ENCODE measurements at regions not wholly inside any gene's neighbourhood (a gene's known extent, or its start where the extent isn't known, plus 50 kb on each side); places are given as distances from the start of the nearest gene placed in this dataset.
"Not testable (repeated sequence)": the region's sequence is repeated elsewhere in the genome, so short reads cannot be mapped to it uniquely, and the experiment has no call there.

DNA sequence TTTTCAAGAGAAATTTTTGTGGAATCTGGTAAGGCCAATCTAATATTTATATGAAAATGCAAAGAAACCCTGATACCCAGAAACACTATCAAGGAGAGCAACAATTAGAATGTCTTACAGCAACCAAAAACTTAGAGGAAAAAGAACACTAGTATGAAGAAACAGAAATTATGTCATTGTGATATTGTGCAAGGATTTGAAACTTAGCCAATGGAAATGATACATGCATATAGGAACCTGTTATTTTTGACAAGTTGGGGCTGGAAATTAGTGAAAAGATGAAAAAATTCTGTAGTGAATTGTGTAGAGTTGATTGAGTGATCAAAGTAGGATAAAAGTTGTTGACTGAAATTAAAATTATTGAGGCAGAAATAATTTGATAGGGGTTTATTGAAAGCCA lies 792.6 kb upstream of the SLITRK6 start:
- Histone ChIP-seq H3K4me3 (ENCODE audit: low read depth, low read length) (no peak overlapping the region), H3K27ac (ENCODE audit: low read depth, low read length) (no peak overlapping the region), H3K27me3 (ENCODE audit: control insufficient read depth, insufficient read depth, low read length) (no peaks in the 10 kb centered on the region), H3K9me3 (ENCODE audit: control insufficient read depth, insufficient read depth, low read length) (no peaks in the 10 kb centered on the region)
- TF ChIP-seq, protein P1, sequence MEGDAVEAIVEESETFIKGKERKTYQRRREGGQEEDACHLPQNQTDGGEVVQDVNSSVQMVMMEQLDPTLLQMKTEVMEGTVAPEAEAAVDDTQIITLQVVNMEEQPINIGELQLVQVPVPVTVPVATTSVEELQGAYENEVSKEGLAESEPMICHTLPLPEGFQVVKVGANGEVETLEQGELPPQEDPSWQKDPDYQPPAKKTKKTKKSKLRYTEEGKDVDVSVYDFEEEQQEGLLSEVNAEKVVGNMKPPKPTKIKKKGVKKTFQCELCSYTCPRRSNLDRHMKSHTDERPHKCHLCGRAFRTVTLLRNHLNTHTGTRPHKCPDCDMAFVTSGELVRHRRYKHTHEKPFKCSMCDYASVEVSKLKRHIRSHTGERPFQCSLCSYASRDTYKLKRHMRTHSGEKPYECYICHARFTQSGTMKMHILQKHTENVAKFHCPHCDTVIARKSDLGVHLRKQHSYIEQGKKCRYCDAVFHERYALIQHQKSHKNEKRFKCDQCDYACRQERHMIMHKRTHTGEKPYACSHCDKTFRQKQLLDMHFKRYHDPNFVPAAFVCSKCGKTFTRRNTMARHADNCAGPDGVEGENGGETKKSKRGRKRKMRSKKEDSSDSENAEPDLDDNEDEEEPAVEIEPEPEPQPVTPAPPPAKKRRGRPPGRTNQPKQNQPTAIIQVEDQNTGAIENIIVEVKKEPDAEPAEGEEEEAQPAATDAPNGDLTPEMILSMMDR (IDR thresholded peaks at IDR 0.05; ENCODE audit: low read depth, low read length), result no peak
- ChIA-PET POLR2A (no interaction called here), CTCF (no interaction called here)
- no peak for DNase-seq (ENCODE audit: low read depth, low spot score)

DNA sequence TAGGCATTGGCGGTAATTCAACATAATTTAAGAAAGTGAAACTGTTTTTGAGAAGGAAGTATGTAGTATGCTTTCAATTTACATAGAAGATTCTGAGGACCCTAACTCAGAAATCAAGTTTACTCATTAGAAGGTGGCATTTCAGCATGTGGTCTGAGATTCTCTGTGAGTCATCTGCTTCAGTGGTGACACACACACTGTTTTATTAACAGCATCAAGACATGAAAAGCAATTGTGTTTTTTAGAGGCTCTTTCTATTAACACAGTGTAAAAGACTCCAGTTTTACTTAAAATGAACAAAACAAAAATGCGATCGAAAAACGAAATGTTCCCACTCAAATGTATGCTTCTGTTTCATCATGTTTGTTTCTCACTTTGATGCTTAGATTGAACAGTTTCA lies 802.1 kb upstream of the SLITRK6 start:
- ChIA-PET POLR2A (no interaction called here), CTCF (no interaction called here)
- no peak for DNase-seq (ENCODE audit: low read depth, low spot score)
- H3K27me3 ChIP-seq (ENCODE audit: control insufficient read depth, insufficient read depth, low read length), result no peaks in the 10 kb centered on the region
- no peak overlapping the region for H3K27ac ChIP-seq (ENCODE audit: low read depth, low read length)
- H3K9me3 ChIP-seq (ENCODE audit: control insufficient read depth, insufficient read depth, low read length), result no peaks in the 10 kb centered on the region
- TF ChIP-seq, protein P1 (IDR thresholded peaks at IDR 0.05; ENCODE audit: low read depth, low read length), result no peak
- H3K4me3 ChIP-seq (ENCODE audit: low read depth, low read length), result no peak overlapping the region

DNA sequence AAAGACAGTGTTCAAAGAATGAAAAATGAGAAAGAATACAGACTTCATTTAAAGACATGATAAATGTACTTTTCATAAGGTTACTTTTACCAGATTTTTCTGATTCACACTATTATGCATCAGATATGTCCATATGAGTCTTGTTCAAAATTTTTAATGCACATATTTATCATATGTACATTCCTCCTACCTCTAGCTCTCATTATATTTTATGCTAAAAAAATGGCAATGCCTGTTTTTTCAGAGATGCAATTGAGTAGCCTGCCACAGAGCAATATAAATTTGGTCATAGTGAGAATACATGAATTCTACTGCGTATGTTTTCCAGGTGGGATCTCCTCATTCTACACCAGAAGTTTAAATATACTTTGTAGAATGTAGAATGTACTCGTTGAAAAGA lies 807.0 kb upstream of the SLITRK6 start:
- ChIA-PET POLR2A (no interaction called here), CTCF (interaction anchor here (1.1 kb wide), 1 partner anchor 668 kb away, joined by 3 read pairs; no protein-coding TSS in a partner anchor)
- DNase-seq (ENCODE audit: low read depth, low spot score), result no peak

DNA sequence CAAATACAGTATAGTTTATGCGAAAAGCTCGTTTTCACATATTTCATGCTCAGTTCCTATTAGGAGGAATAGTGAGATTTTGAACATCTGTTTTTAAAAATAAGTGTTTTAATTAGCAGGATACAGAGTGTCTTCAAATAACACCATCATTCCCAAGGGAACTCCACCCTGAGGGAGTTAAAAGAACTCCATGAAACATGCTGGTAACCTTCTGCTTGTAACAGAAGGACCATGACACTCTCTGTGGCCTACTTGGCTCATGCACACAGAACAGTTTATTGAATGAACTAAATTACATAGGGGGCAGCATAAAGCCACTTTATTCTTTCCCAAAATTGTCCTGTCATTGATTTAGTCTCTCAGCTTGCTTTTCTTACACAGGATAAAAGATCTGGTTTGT lies 809.5 kb upstream of the SLITRK6 start:
- TF ChIP-seq, protein P1 (IDR thresholded peaks at IDR 0.05; ENCODE audit: low read depth, low read length), result no peak
- Histone ChIP-seq H3K9me3 (ENCODE audit: control insufficient read depth, insufficient read depth, low read length) (no peaks in the 10 kb centered on the region), H3K4me3 (ENCODE audit: low read depth, low read length) (no peak overlapping the region), H3K27me3 (ENCODE audit: control insufficient read depth, insufficient read depth, low read length) (no peaks in the 10 kb centered on the region), H3K27ac (ENCODE audit: low read depth, low read length) (no peak overlapping the region)
- DNase-seq (ENCODE audit: low read depth, low spot score), result no peak
- ChIA-PET CTCF (no interaction called here), POLR2A (no interaction called here)

More for the DNA sequence above, 807.0 kb upstream of the SLITRK6 start:
- Histone ChIP-seq H3K27me3 (ENCODE audit: control insufficient read depth, insufficient read depth, low read length) (no peaks in the 10 kb centered on the region), H3K27ac (ENCODE audit: low read depth, low read length) (no peak overlapping the region), H3K4me3 (ENCODE audit: low read depth, low read length) (no peak overlapping the region), H3K9me3 (ENCODE audit: control insufficient read depth, insufficient read depth, low read length) (no peaks in the 10 kb centered on the region)
- TF ChIP-seq, protein P1 (IDR thresholded peaks at IDR 0.05; ENCODE audit: low read depth, low read length), result no peak

DNA sequence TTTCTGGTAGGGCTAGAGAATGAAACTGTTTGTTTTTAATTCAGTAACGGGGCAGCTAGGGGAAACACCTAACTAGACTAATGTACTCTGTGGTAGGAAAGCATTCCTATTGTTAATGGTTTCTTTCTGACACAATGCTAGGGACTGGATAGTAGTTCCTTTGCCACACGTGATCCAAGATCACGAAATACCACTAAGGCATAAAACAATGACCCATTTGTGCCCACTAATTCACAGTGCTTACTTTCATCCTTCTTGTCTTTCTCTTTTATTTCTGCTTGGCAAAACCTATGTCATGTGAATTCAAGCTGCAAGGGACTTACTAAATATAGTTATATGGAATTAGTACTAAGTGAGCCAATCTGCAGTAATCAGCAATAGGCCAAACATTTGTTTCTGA lies 834.1 kb upstream of the SLITRK6 start:
- Histone ChIP-seq H3K4me3 (ENCODE audit: low read depth, low read length) (no peak overlapping the region), H3K9me3 (ENCODE audit: control insufficient read depth, insufficient read depth, low read length) (no peaks in the 10 kb centered on the region), H3K27me3 (ENCODE audit: control insufficient read depth, insufficient read depth, low read length) (no peaks in the 10 kb centered on the region), H3K27ac (ENCODE audit: low read depth, low read length) (no peak overlapping the region)
- ChIA-PET CTCF (no interaction called here), POLR2A (no interaction called here)
- TF ChIP-seq, protein P1 (IDR thresholded peaks at IDR 0.05; ENCODE audit: low read depth, low read length), result no peak
- no peak for DNase-seq (ENCODE audit: low read depth, low spot score)

DNA sequence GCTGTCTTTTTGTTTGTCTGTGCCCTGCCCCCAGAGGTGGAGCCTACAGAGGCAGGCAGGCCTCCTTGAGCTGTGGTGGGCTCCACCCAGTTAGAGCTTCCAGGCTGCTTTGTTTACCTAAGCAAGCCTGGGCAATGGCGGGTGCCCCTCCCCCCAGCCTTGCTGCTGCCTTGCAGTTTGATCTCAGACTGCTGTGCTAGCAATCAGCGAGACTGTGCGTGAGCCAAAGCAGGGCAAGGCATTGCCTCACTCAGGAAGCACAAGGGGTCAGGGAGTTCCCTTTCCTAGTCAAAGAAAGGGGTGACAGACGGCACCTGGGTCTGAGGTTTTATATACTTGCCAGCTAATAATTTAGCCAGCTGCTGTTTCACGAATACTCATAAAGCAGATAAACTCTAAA lies 852.0 kb upstream of the SLITRK6 start:
- H3K27me3 ChIP-seq (ENCODE audit: control insufficient read depth, insufficient read depth, low read length); CTCF ChIA-PET; H3K4me3 ChIP-seq (ENCODE audit: low read depth, low read length); DNase-seq (ENCODE audit: low read depth, low spot score); H3K9me3 ChIP-seq (ENCODE audit: control insufficient read depth, insufficient read depth, low read length); H3K27ac ChIP-seq (ENCODE audit: low read depth, low read length): not testable (repeated sequence)
- POLR2A ChIA-PET, result interaction anchor here (0.7 kb wide), 1 partner anchor 41 kb away, joined by 4 read pairs; no protein-coding TSS in a partner anchor
